HG02970 (cell line): ENCODE measurements at regions not wholly inside any gene's neighbourhood (a gene's known extent, or its start where the extent isn't known, plus 50 kb on each side); places are given as distances from the start of the nearest gene placed in this dataset.

ENCODE experiments used
- ATAC-seq: cut with Tn5 transposase; IDR thresholded peaks from one replicate; pipeline ENCODE4 v1.9.1; 2021; ENCODE audit warnings: mild to moderate bottlenecking, moderate library complexity, moderate number of reproducible peaks; ENCODE audit not compliant: unreplicated experiment, low FRiP score

DNA sequence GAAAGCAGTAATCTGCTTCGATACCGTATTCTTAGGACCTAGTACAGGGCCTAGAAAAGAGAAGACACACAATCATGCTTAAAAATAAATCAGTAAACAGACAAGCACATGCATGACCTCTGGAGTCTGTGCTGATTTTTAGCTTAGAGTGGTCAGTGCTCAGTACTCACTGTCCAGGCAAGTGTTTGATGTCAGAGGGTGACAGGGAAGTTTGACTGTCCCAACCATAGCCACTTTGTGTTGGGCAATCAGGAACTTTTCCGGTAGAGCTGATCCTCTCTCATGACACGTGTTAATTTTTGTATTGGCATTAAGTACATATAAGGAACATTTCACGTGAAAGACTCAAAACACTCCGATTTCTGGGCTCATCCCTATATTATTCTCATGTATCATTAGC is 464.7 kb upstream of the KLF4 start:
- no peak for ATAC-seq

DNA sequence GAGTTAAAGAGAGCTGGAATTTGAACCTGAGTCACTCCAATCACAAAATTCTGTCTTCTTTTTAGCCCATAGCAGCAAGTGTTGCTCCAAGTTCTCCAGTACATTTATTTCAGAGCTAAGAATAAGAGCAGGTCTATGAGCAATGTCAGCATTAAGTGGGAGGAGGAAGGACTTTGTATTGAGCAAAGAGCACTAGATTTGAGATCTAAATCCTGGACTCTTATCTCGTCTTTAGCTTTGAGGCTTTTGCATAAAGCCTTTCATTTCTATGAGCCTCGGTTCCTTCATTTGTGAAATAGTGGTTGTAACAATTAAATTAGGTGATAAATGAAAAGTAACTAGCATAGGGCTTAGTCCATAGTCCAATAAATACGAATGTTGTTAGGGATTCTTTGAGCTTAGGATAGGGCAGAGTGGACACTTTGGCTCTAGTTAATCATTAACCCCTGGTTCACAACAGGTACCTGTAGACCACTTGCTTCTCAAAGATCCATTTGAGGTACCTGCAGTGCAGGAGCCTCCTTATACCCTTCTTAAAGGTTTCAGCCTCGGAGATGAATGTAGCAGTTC is 464.1 kb upstream of the KLF4 start:
- ATAC-seq: no peak

DNA sequence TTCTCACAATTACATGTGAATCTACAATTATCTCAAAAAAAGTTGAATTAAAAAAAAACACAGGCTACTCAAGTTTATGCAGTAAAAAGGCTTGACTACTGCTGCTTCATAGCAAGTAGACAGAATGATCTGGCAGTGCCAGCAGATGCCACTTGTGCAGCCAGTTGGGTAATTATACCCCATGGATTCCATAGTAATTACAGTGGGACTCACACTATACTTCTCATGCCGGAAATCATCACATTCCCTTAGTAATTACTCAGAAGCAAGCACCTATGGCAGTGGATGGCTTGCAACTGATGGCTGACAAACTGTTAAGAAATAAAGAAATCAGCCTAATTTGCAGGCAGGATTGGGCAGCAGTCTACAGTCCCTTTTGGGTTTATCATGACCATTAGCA is 463.2 kb upstream of the KLF4 start:
- ATAC-seq: no peak

DNA sequence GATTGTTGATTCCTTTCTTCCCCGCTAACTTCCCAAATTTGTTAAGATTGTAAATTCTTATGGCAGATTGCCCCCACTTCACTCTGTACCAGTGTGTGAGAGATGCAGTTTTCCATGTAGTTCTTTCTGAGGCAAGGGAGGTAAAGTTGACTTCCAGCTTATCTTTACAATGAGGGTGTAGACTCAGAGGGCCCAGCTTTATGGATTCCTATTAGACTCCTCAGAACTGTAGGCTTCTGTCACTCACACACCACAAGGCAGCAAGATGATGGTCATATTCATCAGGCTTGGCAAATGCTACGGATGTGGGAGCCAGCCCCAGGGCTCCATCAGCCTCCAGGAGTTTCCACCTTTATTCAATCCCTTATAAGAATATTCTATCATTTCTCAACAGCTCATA is 461.9 kb upstream of the KLF4 start:
- no peak for ATAC-seq

DNA sequence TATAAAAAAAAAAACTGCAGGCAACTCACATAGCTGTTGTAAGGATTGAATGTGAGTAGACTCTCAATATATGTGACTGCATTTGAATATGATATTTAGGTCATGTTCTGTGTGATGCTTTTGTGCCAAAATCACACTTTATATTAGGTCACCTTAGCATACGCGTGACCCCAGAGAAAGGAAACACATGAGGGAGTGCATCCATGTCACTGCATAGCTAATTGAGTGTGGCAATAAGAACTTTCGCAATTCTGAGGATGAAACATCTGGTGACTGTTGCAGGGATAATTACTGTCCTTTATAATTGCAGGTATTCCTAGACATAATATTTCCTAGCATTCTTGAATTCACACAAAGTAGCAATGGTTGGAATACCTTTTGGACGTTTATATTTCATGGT is 459.5 kb upstream of the KLF4 start:
- no peak for ATAC-seq

DNA sequence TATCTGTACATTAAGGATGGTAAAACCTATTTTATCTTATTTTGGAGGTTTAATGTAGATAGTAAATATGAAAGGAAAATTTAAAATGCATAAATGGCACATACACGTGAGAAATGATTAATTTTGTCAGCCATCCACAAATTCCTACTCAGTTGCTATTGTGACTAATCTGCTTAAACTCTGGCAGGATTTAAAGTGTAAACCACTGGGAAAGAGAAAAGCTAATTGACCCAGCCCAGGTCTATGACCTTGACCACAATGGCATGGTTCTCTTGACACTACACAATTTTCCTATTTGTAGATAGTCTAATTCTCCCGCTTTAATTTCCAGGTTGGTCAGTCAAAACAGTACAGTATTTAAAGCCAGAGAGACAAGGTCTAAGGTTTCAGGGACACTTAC is 459.0 kb upstream of the KLF4 start:
- no peak for ATAC-seq

DNA sequence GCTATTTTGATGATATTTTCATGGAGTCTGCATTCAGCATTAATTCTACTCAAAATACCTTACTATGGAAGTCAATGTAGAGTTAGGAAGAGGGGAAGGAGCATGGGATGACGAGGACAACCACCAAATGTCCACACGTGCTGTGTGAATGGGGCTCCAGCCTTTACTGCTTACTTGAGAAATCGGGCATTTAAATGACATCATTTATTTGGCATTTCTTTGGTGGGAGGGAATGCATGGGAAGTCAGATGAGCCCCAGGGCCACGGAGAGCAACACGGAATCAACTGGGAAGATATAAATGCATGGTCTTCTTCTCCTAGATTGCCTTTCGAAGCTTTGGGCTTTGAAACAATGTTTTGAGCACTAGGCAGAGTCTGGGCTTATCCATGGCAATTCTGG is 458.5 kb upstream of the KLF4 start:
- no peak for ATAC-seq

DNA sequence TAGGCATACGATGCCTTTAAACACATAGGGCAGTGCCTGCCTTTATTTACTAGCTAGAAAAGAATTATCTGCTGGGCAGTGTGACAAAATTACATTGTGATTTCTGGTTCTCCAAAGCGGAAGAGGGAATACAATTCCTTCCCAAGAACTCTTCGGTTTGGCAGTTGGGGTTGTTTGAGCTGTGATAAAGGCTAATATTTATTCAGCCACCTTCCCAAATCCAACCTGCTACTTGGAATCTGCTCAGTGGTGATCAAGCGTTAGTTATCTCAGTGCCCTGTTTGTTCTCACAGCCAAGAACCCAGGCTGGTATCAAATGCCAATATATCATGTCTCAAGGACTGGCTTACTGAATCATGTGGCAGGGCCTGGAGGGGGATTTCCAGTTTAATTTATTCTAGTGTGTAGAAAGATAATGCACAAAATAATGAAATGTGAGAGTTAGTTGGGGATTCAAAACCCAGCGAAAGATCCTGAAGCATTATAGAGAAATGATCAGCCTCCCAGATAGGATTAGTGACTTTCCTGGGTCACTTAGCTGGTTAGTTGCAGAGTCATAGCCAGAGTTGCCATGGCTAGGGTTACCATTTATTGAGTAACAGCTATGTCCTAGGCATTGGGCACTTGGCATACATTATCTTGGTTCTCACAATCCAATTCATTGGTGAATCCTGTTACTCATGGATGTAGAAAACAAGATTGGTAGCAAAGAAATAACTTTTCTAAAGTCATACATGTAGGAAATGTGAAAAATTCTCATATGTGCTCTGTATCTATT is 457.0 kb upstream of the KLF4 start:
- no peak for ATAC-seq

DNA sequence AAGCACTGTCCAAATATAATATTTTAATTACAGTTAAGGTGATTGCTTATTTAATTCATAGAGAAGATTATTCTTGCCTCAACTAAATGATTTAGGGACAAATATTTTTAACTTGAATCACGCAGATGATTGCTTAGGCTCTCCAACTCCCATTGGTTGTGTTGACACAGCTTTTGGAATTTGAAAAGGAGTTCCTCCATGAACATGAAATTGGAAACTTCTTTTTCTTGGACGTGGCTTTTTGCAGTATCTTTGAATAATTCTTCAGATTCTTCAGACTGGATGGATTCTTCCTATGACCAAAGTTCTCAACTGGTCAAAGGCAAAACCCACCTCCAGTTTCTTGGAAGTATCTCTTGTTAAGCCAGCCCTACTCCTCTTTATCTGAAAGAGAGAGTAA is 456.4 kb upstream of the KLF4 start:
- ATAC-seq: no peak

DNA sequence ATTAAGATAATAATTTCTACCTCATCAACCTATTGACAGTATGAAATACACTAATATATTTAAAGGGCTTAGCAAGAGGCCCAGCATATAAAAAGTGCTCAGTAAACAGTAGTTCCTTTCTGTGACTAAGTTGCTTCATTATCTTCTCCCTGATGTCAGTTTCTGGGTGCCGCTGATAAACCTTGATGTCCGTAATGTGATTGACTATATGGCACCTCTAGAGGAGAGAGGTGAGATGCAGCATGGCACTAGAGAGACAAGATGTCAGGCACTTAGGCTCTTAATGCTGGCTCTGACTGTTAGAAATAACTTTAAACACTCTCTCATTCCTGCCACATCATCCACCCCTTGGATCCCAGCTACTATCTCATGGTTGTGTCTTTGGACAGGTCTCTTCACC is 455.9 kb upstream of the KLF4 start:
- no peak for ATAC-seq

DNA sequence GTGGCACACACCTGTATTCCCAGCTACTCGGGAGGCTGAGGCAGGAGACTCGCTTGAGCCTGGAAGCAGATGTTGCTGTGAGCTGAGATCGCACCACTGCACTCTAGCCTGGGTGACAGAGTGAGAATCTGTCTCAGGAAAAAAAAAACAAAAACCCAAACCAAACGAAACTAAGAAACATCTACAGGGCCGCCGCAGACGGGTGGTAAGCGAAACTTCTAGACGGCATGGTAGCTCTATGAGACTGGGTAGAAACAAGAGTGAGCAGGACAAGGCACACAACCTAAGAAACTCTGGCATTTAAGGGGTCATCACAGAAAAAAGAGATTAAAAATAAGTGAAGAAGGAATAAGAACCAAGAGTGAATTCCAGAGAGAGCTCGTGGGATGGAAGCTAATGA is 454.8 kb upstream of the KLF4 start:
- no peak for ATAC-seq

DNA sequence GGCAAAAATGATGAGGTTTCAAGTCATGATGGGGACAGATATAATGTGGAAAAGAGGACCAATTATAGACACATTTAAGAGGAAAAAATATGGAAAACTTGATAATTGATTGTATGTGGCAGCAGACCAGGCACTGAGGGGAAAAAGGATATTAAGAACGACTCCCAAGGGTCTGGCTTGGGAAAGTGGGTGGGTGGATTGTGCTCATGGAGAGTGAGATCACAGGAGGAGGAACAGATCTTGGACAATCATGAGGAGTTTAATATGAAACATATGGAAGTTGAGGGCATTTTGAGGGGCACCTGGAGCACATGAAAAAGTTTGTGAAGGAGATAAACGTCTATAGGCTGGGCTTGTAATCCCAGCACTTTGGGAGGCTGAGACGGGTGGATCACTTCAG is 454.3 kb upstream of the KLF4 start:
- ATAC-seq: no peak

DNA sequence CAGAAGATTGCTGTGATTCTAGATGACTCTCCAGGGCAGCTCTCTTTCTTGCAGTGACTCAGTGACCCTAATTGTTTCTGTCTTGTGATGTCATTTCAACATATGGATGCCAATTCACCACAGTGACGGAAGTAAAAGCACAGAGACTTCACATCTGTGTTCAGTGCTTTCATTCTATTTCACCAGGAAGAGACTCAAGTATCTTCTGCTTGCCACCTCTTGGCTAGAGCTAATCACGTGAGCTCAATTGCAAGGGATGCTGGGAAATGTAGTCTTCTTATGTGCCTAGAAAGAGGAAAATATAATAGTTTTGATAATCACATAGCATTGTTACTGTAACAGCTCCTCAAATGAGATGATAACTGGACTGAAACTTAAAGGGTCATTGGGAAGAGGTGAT is 453.3 kb upstream of the KLF4 start:
- ATAC-seq: no peak

DNA sequence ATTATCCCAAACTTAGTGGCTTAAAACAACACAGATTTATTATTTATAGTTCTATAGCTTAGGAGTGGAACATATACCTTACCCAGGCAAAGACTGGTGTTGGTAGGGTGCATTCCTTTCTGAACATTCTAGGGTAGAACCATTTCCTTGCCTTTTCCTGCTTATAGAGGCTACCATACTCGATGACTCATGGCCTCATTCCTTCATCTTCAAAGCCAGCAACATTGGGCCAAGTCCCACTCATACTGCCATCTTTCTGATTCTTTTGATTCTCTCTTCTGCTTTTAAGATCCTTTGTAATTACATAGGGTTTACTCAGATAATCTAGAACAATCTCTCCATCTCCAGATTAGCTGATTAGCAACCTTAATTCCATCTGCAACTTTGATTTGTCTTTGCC is 452.7 kb upstream of the KLF4 start:
- ATAC-seq: no peak

DNA sequence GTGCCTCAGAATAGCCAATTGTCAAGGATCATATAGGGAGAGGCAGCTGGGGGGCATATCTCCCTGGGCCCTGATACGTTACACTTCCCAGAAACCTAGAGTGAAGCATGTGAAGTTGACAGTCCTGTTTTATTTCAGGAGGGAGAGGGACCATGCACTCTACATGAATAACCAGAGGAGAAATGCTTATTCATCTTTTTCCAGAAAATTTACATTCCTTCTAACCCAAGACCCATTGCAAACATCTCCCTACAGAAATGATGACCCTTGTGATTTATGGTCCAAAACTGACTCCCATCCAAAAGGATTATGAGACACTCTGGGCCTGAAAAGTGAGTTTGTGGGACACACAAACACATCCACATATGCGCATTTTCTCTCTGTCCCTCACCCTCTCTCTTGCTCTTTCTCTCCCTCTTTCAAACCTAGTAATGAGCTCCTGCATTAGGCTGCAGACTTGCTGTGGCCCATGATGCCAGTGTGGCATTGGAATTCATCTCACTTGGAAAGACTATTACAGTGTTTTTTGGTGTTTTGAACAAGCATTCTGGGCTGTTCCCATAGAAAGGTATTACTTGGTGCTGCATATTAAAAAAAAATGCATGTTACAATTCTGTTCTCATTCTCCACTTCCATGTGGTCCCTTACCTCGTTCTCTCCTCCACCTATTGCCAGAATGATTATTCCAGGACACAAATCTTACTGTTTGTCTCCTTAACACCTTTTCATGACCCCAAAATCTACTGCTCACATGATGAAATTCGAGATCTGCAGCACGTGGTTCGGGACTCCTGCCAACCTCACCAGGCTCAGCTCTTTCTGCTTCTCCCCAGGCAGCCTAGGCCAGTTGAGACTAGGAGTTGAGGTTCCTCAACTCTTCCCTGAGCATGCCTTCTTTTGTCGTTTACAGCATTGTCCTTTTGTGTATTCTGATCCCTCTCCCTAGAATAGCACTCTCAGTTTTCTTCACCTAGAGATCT is 451.3 kb upstream of the KLF4 start:
- no peak for ATAC-seq

DNA sequence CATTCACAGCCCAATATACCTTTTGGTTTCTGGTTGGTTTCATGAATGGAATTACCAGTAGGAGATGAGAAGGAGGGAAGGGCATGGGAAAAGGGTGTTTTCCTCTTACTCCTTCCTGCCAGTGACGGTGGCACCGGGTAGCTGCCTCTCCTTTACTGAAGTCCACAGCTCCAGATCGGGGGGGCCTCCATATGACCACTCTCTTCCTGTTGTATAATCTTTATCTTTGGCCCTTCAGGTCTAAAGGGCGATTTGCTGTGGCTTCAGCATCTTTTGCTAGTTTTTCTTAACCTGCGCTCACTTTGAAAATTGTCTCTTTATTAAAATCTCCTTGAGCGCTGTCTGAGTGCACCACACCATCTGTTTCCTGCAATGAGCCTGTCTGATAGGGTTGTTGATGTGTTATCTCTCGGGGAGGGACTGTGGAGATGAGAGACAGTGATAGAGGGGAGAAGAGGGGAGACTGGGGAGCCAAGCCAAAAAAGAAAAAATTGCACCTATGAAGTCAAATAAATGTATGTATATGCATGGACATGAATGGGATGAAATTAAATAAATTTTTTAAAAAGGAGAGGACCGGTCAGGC is 449.3 kb upstream of the KLF4 start:
- ATAC-seq: no peak

DNA sequence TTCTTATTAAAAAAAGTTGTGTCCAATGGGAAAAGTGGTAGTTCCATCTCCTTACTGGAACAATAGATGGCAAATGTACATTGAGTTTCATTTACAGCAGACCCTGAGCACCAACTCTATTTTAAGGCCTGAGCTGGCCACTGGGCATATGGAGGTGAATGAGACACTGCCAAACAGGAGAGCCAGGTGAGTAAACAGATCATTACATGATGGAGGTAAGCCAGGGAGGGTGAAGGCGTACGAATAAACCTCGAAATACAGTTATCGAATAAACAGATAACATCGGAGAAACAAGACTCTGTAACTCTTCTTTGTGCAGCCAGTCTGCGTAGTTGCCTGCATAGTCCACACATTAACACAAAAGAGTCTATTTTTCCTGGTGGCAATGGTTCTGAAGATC is 446.4 kb upstream of the KLF4 start:
- no peak for ATAC-seq

DNA sequence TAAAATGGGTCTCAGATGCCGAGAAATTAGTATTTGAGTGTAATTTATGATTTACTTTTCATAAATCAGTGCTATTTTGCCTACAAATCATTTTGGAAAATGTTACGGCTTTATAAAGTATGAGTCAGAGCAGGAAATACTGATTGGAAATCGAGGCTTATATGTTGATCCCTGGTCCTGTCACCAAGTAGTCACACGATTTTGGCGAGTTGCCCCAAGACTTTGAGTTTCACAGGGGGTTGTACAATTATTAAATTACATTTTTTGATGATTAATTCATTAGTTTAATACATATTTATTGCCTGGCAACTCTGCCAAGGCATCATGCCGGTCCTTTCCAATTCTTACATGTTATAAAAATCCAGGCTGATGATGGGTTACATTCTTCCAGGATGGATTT is 443.9 kb upstream of the KLF4 start:
- no peak for ATAC-seq

DNA sequence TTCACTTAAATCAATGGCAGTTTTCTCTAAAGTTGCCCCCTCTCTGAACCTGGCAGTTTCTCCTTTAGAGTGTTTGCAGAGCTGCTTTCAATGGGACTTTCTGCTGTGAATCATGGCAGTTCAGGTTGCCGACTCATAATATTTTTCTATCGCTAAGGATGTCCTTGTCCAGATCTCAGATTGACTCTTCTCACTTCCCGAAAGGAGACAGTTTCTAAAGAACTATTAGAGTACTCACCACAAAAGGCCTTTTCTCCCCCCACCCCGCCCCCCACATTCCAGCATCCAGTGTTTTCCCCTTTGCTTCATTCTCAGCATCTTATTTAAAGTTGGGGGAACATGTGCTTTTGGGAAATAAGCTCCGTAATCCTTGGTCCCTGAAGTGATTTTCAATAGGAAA is 443.5 kb upstream of the KLF4 start:
- no peak for ATAC-seq

DNA sequence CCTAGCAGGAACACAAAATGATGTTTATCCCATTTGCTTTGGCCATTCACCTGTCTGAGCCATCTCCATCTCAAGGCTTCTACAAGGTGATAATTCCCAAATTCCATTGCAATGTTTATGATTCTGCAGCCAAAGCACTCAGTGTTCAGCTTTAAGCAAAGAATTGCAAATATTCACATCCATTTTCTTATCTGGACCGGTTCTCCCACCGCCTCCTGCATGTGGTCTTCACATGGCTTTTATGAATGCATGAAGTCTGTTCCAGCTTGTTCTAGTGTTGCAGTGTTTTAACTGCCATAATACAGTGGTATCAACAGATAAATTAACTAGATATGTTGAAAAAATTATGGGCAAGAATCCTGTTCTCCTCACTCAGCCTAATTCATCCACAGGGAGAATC is 443.0 kb upstream of the KLF4 start:
- no peak for ATAC-seq

DNA sequence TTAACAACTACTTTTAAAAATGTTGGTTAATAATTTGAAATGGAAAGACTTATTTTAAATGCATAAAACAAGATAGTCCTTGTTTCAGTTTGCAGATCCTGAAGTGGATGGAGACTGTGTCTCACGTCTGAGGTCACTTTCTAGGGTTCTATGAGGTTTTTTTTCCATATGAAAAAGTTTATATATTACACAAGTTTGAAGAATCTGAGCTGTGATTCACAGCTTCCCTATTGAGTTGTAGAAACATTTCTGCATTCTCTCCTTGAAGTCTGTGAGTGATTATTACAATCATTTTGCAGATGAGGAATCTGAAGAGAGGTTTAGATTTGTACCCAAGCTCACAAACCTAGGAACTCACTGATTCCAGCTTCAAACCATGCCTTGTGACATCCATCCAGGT is 442.5 kb upstream of the KLF4 start:
- no peak for ATAC-seq
